AML-193 (cell line): ENCODE measurements at regions not wholly inside any gene's neighbourhood (a gene's known extent, or its start where the extent isn't known, plus 50 kb on each side); places are given as distances from the start of the nearest gene placed in this dataset.
"Not testable (repeated sequence)": the region's sequence is repeated elsewhere in the genome, so short reads cannot be mapped to it uniquely, and the experiment has no call there.

Experiments used
- DNase-seq, 2 experiments: peaks; one replicate each; lab custom pipeline; 2025; lab: John Stamatoyannopoulos, UW

DNA sequence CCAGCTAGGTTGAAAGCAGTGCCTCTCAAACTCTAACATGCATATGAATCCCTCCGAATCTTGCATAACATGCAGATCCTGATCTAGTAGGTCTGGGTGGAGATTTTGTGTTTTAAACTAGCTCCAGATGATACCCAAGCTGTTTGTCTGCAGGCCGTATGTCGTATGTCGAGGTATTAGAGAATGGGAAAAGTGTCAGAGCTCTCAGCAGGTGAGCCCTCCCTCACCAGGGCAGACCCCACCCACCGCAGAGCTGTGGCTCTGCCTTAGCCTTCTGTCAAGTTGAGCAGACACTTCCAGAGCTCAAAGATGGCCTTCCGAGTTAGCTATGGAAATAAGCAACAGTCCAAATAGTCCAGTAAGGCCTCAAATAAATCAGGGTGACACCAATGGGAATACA is 83.2 kb upstream of the MAP3K1 start:
- DNase-seq: no peak

- not testable (repeated sequence) for DNase-seq
Measured at GRCh38 chr5:56731473-56731872, 83.9 kb upstream of the MAP3K1 start.

- DNase-seq: no peak
Measured at GRCh38 chr5:56729488-56729887, 85.9 kb upstream of the MAP3K1 start.

- DNase-seq: no peak
Measured at GRCh38 chr5:56725711-56726411, 89.5 kb upstream of the MAP3K1 start.

DNA sequence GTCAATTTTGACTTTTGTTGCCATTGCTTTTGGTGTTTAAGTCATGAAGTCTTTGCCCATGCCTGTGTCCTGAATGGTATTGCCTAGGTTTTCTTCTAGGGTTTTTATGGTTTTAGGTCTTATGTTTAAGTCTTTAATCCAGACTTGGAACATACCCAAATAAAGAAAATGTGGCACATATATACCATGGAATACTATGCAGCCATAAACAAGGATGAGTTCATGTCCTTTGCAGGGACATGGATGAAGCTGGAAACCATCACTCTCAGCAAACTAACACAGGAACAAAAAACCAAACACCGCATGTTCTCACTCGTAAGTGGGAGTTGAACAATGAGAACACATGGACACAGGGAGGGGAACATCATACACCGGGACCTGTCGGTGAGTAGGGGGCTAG is 90.5 kb upstream of the MAP3K1 start:
- not testable (repeated sequence) for DNase-seq

GRCh38 chr5:56722317-56722716 is 93.0 kb upstream of the MAP3K1 start:
- DNase-seq: no peak

DNA sequence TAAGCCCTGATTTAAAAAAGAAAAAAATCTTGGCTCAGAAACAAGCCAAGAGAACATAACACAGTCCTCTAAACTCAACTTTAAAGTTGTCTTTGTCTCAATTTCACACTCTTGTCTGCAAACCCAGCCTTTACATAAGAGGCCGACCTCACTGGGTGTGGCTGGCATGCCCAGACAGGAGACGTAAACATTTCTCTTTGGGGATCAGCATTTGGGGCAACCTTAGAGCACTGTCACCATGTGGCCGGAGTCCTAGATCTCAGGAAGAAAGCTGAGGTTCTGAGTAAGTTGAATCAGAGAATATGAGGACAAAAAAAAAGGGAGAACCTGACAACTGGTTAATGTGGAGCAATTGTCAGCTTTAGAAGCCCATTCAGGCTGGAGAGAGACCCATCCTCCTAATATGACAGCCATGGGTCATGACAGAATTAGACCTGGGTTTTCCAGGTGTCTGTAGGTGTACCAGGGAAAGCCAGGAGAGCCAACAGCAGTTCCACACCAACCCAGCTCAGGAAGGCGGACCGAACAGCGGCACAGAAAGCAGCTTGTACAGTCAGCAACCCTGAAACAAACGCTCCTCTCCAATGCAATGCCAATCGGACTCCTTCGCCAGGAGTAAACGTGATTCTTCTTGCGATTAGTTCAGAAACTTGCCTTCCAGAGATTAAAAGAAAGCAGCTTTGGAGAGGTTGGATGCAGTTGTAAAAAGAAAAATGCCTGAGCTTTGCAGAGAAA is 97.9 kb upstream of the MAP3K1 start:
- DNase-seq: no peak

- no peak for DNase-seq
Measured at GRCh38 chr5:56715986-56716385, 99.4 kb upstream of the MAP3K1 start.

DNA sequence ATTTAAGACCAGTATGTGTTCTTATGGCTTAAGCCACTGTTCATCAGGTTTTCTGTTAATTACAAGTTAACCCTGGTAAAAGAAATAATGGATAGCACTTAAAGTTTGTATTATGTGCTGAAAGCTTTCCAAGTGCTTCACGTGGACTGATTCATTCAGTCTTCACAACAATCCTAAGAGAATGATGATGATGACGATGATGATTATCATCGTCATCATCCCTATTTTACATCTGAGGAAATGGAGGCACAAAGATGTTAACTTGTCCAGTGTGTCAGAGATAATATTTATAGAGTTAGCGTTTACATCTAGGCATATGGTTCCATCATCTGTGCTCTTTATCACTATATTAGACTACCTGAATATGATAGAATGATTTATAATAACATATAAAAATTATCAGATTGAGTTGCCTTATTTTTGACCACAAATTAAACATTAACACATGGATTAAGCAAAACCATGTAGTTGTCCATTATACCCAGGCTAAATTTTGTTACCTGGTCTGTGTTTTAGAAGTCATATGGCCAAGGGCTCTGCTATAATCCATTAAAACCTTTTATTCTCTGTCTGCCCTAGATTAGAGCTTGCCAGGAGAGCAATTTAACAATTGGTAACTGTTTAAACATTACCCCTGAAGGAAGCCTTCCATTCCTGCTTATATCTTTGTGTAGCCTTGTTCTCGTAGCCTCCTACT is 102.3 kb upstream of the MAP3K1 start:
- DNase-seq: no peak

GRCh38 chr5:56710826-56711590 is 104.3 kb upstream of the MAP3K1 start:
- no peak for DNase-seq

DNA sequence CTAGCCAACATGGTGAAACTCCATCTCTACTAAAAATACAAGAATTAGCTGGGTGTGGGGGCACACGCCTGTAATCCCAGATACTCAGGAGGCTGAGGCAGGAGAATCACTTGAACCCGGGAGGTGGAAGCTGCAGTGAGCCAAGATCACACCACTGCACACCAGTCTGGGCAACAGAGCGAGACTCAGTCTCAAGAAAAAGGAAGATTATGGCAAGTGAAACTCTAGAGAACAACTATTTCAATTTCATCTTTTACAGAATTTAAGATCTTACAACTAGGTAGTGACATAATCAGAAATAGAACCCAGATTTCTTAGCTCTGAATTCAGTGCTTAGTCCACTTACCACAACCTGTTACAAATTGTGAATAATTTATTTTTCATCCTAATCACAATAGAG is 108.8 kb upstream of the MAP3K1 start:
- no peak for DNase-seq

DNA sequence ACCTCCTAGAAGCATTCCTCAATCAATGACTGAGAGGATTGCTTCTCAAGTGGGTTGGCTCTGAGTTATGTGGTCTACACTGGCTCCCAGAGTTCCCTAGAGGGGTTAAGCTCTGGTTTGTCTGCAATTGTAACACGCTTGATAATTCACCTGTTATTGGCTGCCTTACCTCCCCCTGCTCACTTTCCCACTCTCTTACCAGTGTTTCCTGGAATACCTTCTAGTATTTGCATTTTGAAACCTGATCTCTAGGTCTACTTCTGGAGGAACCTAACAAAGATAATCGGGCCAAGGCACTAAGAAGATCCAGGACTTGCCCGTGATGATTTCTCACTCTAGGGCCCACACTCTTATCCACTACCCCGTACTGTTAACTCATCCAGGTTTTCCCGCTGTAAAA is 110.1 kb upstream of the MAP3K1 start:
- no peak for DNase-seq

GRCh38 chr5:56703952-56704351 is 111.4 kb upstream of the MAP3K1 start:
- DNase-seq: no peak

DNA sequence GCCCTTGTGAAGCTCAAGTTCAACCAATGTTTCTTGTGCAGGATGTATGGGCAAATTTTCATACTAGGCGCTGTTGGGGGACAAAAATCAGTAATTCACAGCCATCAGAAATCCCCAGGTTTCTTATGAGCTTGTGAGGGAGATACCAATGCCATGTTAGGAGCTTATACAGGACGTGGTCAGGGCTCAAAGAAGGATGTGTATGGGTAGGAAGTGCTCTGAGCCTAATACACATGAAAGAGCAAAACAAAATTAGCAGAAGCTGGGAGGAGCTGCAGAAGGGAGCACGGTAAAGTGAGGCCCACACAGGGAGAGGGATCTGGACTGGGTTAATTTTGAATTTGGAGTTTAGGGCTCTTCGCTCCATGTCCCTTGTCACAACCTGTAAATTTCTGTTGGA is 114.6 kb upstream of the MAP3K1 start:
- no peak for DNase-seq

GRCh38 chr5:56699538-56699937 is 115.8 kb upstream of the MAP3K1 start:
- DNase-seq: no peak

- DNase-seq: no peak
Measured at GRCh38 chr5:56698463-56699381, 116.6 kb upstream of the MAP3K1 start.

GRCh38 chr5:56696900-56697299 is 118.4 kb upstream of the MAP3K1 start:
- no peak for DNase-seq

DNA sequence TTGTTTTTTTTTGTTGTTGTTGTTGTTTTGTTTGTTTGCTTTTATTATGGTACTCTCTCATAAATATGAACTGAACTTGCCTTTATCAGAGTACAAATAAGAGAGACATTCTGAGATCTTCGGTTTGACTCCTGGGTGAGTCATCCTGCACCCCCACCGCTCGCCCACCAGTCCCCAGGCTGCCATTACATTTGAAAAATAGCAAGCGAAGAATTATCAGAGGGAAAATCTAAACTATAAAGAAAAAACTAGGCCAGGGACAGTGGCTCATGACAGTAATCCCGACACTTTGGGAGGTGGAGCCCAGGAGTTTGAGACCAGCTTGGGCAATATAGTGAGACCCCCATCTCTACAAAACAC is 122.1 kb upstream of the MAP3K1 start:
- DNase-seq: no peak

- DNase-seq: no peak
Measured at GRCh38 chr5:56692359-56693219, 122.8 kb upstream of the MAP3K1 start.

DNA sequence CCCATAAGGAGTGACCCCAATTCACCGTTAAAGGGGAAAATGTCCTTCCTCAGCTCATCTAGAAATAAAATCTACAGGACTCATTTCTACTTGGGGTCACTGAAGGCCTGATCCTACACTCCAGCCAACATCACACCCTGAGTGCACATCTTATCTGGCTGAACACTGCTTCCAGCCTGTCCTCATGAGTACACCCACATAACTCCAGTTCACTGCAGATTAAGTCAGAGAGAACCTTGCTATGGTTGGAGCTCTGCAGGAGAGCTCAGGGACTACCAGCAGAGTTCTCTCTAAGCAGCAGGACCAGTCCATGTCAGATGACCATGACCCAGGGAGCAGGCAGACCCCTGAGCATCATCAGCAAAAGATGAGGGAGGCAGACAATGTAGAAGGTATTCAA is 126.9 kb upstream of the MAP3K1 start:
- DNase-seq: no peak
